ENCODE measurements at regions not wholly inside any gene's neighbourhood (a gene's known extent, or its start where the extent isn't known, plus 50 kb on each side); places are given as distances from the start of the nearest gene placed in this dataset.

- no peak for DNase-seq (ENCODE audit: low read depth)
Measured at GRCh38 chr10:4196771-4197390, 411.9 kb upstream of the KLF6 start.

DNA sequence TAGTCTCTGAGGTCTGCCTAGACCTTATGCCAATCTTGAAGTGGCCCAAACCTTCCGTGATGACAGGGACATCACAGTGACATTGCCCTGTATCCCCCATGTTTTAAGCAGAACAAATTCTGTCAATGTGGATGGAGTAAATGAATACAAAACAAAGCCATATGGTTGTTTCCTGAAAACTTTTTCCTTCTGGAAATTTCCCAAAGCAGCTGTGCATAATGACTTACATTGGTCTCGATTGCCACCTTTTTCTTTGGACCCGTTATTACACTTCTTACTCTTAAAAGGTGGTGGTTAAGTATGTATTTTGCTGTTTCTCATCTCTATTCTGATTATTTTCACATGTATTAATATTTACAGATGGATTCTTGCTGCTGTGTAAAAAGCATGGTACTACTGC is 411.2 kb upstream of the KLF6 start:
- DNase-seq (ENCODE audit: low read depth) = no peak

DNA sequence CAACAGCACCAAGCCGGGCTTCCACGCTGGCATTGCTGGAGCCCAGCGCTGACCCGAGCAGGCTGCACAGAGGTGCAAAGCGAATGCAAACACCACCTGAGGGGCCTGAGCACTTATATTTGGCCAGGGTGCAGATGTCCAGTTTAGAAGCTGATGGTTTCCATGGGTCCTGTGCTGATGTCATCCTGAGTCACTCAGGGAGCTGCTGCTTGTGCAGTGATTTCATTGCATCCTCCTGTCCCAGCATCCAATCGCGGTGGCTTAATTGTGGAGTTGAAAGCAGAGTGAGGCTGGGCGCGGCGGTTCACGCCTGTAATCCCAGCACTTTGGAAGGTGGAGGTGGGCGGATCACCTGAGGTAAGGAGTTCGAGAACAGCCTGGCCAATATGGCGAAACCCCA is 410.2 kb upstream of the KLF6 start:
- DNase-seq (ENCODE audit: low read depth) = no peak

GRCh38 chr10:4194231-4194630 is 409.2 kb upstream of the KLF6 start:
- DNase-seq (ENCODE audit: low read depth) = no peak

- DNase-seq (ENCODE audit: low read depth) = no peak
Measured at GRCh38 chr10:4191894-4192293, 406.9 kb upstream of the KLF6 start.

GRCh38 chr10:4191354-4191753 is 406.3 kb upstream of the KLF6 start:
- DNase-seq (ENCODE audit: low read depth) = no peak

DNA sequence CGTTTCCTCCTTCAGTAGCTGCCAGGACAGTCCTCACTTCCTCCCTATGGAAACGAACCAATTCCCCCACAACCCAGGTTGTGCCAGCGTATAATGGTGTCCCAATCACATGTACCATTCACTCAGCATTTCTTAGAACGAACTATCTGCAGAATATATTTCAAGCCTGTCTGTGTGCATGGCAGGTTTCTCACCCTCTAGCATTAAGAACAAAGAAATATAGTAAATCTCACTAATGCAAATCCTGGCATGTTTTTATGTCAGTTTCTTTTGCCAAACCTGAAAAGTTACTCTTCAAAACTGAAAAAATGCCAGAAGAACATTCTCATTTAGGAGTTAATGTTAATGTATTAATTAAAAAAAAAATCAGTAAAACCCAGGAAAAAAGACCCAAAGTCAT is 405.9 kb upstream of the KLF6 start:
- DNase-seq (ENCODE audit: low read depth) = no peak

DNA sequence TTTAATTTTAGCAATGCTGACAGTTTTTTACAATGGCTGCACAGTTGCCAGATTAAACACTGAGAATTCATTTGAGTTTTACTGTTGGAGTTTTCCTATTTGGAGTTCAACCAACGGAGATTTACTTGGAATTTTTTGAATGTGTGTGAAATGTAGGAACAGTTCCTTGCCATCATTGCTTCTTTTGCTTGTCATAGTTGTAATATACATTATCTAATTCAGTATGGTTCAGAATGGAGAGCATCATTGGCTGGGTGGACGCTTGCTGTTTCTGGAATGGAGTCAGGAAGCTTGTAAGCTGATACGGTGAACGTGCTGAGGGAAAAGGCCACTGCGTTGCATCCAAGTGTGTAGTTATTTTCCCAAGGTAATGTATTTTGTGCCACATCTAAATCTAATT is 404.3 kb upstream of the KLF6 start:
- no peak for DNase-seq (ENCODE audit: low read depth)

GRCh38 chr10:4188406-4188805 is 403.4 kb upstream of the KLF6 start:
- no peak for DNase-seq (ENCODE audit: low read depth)

DNA sequence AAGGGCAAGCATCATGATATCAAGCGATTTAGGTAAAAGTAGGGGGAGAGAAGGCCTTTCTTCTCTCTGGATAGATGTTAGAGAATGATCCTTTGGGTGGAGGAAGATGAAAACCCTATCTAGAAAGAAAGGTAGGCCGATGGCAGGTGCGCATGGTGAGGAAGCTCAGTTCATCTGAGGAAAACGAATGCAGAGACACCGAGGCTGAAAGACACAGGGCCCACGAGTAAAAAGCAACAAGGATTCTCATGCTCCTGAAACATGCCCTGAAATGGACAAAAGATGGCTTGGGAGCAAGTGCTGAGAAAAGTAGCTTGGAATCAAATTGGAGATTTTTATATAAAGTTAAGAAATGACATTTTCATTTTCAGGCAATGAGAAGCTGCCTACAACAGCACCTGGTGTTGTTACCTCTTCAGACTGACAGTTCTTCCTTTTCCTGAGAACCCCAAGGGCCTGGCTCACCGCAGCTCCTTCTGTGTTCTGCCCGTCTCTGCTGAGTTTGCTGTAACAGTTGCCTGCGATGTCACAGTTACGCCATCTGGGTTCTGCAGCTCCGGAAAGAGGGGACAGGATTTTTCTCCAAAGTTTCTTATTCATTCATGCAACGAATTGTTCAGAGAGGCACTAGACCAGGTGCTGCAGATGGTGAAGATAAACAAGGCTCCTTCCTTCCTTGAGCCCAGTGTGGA is 402.0 kb upstream of the KLF6 start:
- DNase-seq (ENCODE audit: low read depth) = no peak

DNA sequence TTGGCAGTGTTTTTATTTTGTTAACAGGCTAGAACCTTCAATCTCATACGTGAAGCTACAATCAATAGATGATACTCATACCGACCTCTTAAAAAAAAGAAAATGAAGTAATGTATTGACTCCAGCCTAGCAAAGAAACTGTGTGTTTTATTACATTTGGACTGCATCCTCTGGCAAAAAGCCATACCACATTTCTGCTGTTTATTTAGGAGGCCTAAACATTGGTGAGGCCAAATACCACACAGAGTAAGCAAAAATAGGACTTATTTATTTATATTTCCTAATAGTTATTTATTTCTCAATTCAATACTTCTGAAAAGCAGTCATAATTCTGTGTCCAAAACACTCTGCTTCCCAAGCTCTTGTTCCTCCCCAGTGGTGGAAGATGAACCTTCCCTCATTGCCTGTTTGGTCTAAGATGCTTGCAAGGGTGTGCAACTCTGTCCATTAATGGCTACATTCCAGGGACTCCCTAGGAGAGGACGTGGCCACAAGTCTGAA is 398.8 kb upstream of the KLF6 start:
- peak; percentile 36 for DNase-seq (ENCODE audit: low read depth)

- DNase-seq (ENCODE audit: low read depth) = no peak
Measured at GRCh38 chr10:4181621-4182049, 396.6 kb upstream of the KLF6 start.

DNA sequence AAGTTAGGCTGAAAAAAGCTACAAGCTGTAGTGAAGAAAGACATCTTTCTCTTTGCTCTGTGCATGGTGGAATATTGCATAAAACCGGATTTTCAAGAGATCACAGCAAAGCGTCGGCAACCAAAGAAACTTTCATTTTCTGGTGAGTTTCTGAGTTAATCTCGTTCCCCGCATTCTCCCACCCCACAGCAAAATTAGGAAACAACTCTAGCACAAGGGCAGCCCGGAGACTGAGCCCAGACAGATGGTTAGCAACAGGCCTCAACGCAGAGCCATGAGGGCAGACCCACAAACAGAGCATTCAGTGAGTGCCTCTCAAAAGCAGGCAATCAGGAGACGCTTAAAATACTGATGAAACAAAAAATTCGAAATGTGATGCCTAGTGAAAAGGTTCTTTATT is 396.1 kb upstream of the KLF6 start:
- peak; percentile 16 for DNase-seq (ENCODE audit: low read depth)

GRCh38 chr10:4177791-4178190 is 392.8 kb upstream of the KLF6 start:
- DNase-seq (ENCODE audit: low read depth) = no peak

DNA sequence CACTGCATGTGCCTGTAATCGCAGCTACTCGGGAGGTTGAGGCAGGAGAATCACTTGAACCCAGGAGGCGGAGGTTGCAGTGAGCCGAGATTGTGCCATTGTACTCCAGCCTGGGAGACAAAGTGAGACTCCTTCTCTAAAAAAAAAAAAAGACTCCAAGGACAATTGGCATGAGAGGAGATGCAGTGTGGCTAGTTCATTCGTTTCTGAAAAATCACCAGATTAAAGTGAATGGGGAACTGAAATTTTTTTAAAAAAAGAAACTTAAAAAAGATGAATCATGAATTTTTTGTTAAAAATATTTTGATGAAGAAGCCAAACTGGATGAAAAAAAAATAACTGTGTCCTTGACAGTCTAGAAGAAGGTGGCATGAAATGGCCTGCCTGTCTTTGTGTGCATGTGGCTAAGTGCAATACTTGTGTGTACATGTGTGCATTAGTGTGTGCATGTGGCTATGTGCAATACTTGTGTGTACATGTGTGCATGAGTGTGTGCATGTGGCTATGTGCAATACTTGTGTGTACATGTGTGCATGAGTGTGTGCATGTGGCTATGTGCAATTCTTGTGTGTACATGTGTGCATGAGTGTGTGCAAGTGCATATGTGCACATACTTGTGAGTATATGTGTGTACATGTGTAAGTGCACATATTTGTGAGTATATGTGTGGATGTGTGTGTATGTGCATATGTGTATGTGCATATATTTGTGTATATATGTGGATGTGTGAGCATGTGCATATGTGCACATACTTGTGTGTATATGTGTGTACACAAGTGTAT is 391.7 kb upstream of the KLF6 start:
- DNase-seq (ENCODE audit: low read depth) = no peak

GRCh38 chr10:4174197-4174596 is 389.2 kb upstream of the KLF6 start:
- DNase-seq (ENCODE audit: low read depth) = peak; percentile 24

DNA sequence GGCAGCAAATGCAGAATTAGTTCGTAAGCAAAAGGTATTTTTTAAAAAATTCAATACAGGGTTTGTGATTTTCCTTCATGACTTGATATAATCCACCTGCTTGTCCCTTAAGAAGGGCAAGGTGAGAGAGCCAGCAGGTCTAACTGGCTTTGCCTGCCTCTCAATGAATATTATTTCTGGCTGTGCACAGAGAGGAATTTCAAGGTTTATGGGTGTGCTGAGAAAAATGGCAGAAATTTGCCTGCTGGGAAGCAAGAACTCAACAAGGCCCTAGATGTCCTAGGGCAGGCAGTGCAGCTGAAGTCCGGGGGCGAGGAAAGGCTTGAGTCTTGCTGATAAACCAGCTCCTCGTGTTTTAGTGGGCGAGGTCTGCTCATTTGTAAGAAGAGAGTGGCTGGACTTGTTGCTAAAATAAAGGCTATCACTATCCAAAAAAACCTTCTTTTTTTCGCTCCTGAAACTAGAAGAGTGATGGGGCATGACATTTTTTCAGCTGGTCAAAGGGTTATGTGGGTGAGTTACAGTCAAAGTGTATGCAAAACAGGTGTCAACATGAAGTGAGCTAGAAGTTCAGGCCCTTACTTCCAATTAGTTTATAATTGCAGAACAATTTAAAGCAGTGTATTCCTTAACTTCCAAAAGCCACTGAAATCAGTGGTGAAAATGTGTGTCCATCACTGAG is 385.8 kb upstream of the KLF6 start:
- DNase-seq (ENCODE audit: low read depth) = no peak

DNA sequence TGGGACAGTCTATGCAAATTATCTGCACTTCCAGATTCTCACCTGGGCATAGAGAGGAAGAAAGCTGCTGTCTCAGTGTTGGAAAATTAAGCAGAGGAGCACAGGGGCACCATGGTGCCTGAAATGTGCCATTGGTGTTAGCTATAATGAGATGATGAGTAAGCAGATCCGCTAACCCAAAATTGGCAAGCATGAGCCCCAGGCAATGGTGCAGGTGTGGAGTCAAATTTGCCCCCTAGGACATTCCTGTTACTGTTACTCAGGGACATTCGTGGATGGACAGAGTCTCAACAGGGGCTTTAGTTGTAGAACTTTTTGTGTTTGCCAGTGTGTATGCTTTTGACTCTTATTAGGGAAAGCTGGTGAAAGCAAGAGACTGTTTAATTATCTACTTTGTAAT is 385.2 kb upstream of the KLF6 start:
- DNase-seq (ENCODE audit: low read depth) = no peak

- DNase-seq (ENCODE audit: low read depth) = no peak
Measured at GRCh38 chr10:4169448-4169847, 384.4 kb upstream of the KLF6 start.

DNA sequence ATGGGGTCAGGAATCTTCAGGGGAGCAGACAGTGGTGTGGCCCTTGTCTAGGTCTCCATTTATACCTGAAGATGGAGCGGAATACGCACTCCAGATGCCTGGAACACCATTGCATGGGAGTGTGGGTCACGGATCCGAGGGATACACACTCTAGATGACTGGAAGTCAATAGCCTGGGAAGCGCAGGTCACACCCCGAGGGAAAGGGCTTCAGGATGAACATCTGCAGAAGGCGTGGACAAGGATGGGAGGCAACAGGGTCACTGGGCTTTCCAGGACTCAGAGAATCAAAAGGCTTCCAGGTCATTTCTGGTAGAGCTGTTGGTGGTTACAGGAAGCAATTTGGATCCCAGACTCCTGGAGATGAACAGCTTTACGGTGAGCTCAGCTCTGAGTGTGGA is 382.2 kb upstream of the KLF6 start:
- DNase-seq (ENCODE audit: low read depth) = no peak

DNA sequence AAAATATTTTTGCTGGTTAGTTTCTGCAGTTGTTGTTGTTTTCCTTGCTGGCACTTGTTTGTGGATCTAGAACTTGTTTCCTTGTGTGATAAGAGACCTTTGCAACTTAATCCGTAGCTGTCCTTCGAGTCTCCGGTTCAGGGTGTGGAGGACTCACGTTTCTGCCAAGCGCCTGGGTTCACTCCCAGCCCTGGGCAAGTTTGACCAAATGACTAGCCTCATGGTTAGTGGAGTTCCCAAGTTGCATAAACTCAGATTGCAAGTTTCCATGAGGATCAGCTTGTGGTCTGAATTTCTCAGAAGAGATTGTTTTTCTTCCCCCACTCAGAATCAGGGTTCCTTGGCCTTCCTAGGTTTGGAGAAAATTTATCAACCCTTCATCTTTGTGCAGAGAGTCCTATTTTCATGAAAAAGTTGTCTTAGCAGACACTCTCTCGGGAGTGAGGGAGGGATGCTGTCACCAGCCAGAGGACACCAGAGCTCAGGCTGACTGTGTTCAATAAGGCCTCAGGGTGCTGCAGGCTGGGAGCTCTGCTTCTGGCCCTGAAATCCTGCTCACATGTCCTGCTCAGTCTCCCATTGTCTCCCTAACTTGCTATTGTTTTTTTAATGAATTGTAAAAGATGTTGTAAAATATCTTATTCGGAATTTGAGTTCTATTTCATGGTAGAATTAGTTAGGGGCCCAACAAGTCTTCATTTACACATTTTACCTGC is 377.7 kb upstream of the KLF6 start:
- no peak for DNase-seq (ENCODE audit: low read depth)

DNA sequence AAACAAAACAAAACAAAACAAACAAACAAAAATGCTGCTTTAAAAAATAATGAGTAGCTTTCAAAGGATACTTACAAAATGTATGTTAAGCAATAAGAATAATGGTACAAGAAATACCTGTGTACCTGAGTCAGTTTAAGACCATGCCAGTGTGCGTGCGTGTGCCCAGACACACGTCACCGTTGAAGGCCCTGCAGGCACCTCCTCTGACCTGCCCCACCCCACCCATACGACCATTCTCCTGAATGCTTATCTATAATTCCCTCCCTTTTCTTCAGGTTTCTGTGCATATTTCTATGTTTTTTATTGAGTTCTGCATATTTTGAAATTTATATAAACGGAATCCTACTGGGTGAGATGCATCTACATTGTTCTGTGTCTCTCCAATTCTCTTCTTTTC is 374.2 kb upstream of the KLF6 start:
- no peak for DNase-seq (ENCODE audit: low read depth)

Measured in GM04504 (cell line).